ENCODE measurements at regions not wholly inside any gene's neighbourhood (a gene's known extent, or its start where the extent isn't known, plus 50 kb on each side); places are given as distances from the start of the nearest gene placed in this dataset.

GRCh38 chr10:107420196-107420595, 255.7 kb upstream of the SORCS1 start:
- CTCF ChIA-PET, result no interaction called here

GRCh38 chr10:107418085-107418806, 253.7 kb upstream of the SORCS1 start:
- no peaks in the 10 kb centered on the region for H3K4me1 ChIP-seq (ENCODE audit: insufficient read depth, low read length)
- H3F3A ChIP-seq (ENCODE audit: low read length, unreplicated experiment), result no peaks in the 10 kb centered on the region
- TF ChIP-seq EZH2 (IDR thresholded peaks at IDR 0.05; ENCODE audit: low read length, unreplicated experiment) (no peak), EZH2phosphoT487 (IDR thresholded peaks at IDR 0.05; ENCODE audit: borderline replicate concordance, low read length) (no peak)
- TF ChIP-seq, protein P1, sequence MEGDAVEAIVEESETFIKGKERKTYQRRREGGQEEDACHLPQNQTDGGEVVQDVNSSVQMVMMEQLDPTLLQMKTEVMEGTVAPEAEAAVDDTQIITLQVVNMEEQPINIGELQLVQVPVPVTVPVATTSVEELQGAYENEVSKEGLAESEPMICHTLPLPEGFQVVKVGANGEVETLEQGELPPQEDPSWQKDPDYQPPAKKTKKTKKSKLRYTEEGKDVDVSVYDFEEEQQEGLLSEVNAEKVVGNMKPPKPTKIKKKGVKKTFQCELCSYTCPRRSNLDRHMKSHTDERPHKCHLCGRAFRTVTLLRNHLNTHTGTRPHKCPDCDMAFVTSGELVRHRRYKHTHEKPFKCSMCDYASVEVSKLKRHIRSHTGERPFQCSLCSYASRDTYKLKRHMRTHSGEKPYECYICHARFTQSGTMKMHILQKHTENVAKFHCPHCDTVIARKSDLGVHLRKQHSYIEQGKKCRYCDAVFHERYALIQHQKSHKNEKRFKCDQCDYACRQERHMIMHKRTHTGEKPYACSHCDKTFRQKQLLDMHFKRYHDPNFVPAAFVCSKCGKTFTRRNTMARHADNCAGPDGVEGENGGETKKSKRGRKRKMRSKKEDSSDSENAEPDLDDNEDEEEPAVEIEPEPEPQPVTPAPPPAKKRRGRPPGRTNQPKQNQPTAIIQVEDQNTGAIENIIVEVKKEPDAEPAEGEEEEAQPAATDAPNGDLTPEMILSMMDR (conservative IDR thresholded peaks at IDR 0.05; ENCODE audit: low read depth, low read length), result no peak
- ChIA-PET CTCF (no interaction called here), POLR2A (ENCODE audit: unreplicated experiment) (no interaction called here)
- no peak overlapping the region for H3K9ac ChIP-seq (ENCODE audit: low read length)
- no peaks in the 10 kb centered on the region for H3K79me2 ChIP-seq (ENCODE audit: low read length)
- H2AFZ ChIP-seq (ENCODE audit: low read length), result no peak overlapping the region
- H3K27ac ChIP-seq (ENCODE audit: low read length), result no peak overlapping the region
- BruUV-seq (replicated peaks), result no TSS peak
- no peaks in the 10 kb centered on the region for H3K36me3 ChIP-seq (ENCODE audit: low read depth, low read length)
- intact Hi-C loops (cut with micrococcal nuclease), result no loop called here
- H3K9me3 ChIP-seq (ENCODE audit: low read length), result no peaks in the 10 kb centered on the region
- no peak for ATAC-seq
- H3K4me3 ChIP-seq (ENCODE audit: low read length), result no peak overlapping the region
- H3K27me3 ChIP-seq (ENCODE audit: low read length), result no peaks in the 10 kb centered on the region
- no peak overlapping the region for H3K4me2 ChIP-seq (ENCODE audit: low read length)
- no peak for DNase-seq
- H4K20me1 ChIP-seq (ENCODE audit: low read length), result no peaks in the 10 kb centered on the region
- H3K9me2 ChIP-seq (replicated peaks; ENCODE audit: low read length), result no peaks in the 10 kb centered on the region

More at GRCh38 chr10:107420196-107420595, 255.7 kb upstream of the SORCS1 start:
- no peaks in the 10 kb centered on the region for H3F3A ChIP-seq (ENCODE audit: low read length, unreplicated experiment)
- no peaks in the 10 kb centered on the region for H3K9me3 ChIP-seq (ENCODE audit: low read length)
- H3K27ac ChIP-seq (ENCODE audit: low read length), result no peak overlapping the region
- POLR2A ChIA-PET (ENCODE audit: unreplicated experiment), result no interaction called here
- no peak overlapping the region for H3K9ac ChIP-seq (ENCODE audit: low read length)
- no peaks in the 10 kb centered on the region for H3K27me3 ChIP-seq (ENCODE audit: low read length)
- no peaks in the 10 kb centered on the region for H4K20me1 ChIP-seq (ENCODE audit: low read length)
- no peaks in the 10 kb centered on the region for H3K79me2 ChIP-seq (ENCODE audit: low read length)
- no peaks in the 10 kb centered on the region for H3K36me3 ChIP-seq (ENCODE audit: low read depth, low read length)
- H3K9me2 ChIP-seq (replicated peaks; ENCODE audit: low read length), result no peaks in the 10 kb centered on the region
- intact Hi-C loops (cut with micrococcal nuclease), result loop anchor here (10.0 kb wide), 1 partner anchor 195 kb away; no protein-coding TSS in a partner anchor
- no peak overlapping the region for H3K4me3 ChIP-seq (ENCODE audit: low read length)
- H2AFZ ChIP-seq (ENCODE audit: low read length), result no peak overlapping the region
- no peak for DNase-seq
- no TSS peak for BruUV-seq (replicated peaks)
- TF ChIP-seq EZH2 (IDR thresholded peaks at IDR 0.05; ENCODE audit: low read length, unreplicated experiment), result no peak
- TF ChIP-seq, protein P1 (conservative IDR thresholded peaks at IDR 0.05; ENCODE audit: low read depth, low read length), result no peak
- no peak for TF ChIP-seq EZH2phosphoT487 (IDR thresholded peaks at IDR 0.05; ENCODE audit: borderline replicate concordance, low read length)
- no peak overlapping the region for H3K4me2 ChIP-seq (ENCODE audit: low read length)
- ATAC-seq, result no peak
- no peaks in the 10 kb centered on the region for H3K4me1 ChIP-seq (ENCODE audit: insufficient read depth, low read length)

DNA sequence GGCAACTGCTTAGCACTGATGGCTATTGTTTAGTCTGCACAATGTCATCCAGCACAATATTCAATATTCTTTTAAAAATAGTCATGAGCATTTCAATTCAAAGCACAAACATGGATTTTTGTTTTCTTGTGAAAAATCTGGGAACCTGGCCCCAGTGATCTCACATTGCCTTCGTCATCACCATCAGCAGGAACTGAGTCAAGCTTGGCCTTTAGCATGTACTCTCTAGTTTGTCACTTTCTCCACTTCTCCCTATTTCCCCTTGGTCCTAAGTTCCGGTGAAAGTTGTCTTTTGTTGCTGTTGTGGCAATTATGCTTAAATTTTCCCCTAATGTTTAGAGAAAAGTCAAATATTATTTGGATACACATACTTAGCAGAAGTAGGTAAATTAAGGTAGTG, 252.9 kb upstream of the SORCS1 start:
- H3K4me2 ChIP-seq (ENCODE audit: low read length), result no peak overlapping the region

More for the DNA sequence above, 252.9 kb upstream of the SORCS1 start:
- H3K36me3 ChIP-seq (ENCODE audit: low read depth, low read length), result no peaks in the 10 kb centered on the region
- ATAC-seq, result no peak
- H2AFZ ChIP-seq (ENCODE audit: low read length), result no peak overlapping the region
- no peak for TF ChIP-seq EZH2phosphoT487 (IDR thresholded peaks at IDR 0.05; ENCODE audit: borderline replicate concordance, low read length)
- TF ChIP-seq, protein P1 (conservative IDR thresholded peaks at IDR 0.05; ENCODE audit: low read depth, low read length), result no peak
- no peak for TF ChIP-seq EZH2 (IDR thresholded peaks at IDR 0.05; ENCODE audit: low read length, unreplicated experiment)
- intact Hi-C loops (cut with micrococcal nuclease), result no loop called here
- no peaks in the 10 kb centered on the region for H3K4me1 ChIP-seq (ENCODE audit: insufficient read depth, low read length)
- BruUV-seq (replicated peaks), result no TSS peak
- H3K9me3 ChIP-seq (ENCODE audit: low read length), result no peaks in the 10 kb centered on the region
- no peaks in the 10 kb centered on the region for H4K20me1 ChIP-seq (ENCODE audit: low read length)
- no peaks in the 10 kb centered on the region for H3K79me2 ChIP-seq (ENCODE audit: low read length)
- CTCF ChIA-PET, result no interaction called here
- H3K4me3 ChIP-seq (ENCODE audit: low read length), result no peak overlapping the region
- H3K27ac ChIP-seq (ENCODE audit: low read length), result no peak overlapping the region
- H3F3A ChIP-seq (ENCODE audit: low read length, unreplicated experiment), result no peaks in the 10 kb centered on the region
- no peaks in the 10 kb centered on the region for H3K27me3 ChIP-seq (ENCODE audit: low read length)
- POLR2A ChIA-PET (ENCODE audit: unreplicated experiment), result no interaction called here
- H3K9me2 ChIP-seq (replicated peaks; ENCODE audit: low read length), result no peaks in the 10 kb centered on the region
- no peak overlapping the region for H3K9ac ChIP-seq (ENCODE audit: low read length)
- DNase-seq, result no peak
